ENCODE measurements at regions not wholly inside any gene's neighbourhood (a gene's known extent, or its start where the extent isn't known, plus 50 kb on each side); places are given as distances from the start of the nearest gene placed in this dataset.

GRCh38 chr6:21506126-21506525, 87.4 kb upstream of the SOX4 start:
- no peak for DNase-seq

GRCh38 chr6:21507811-21508210, 85.7 kb upstream of the SOX4 start:
- DNase-seq = no peak
- intact Hi-C loops (cut with DNase I) = no loop called here

More at GRCh38 chr6:21506126-21506525, 87.4 kb upstream of the SOX4 start:
- intact Hi-C loops (cut with DNase I) = no loop called here

- intact Hi-C loops (cut with DNase I) = no loop called here
Observed at GRCh38 chr6:21508753-21509152, 84.8 kb upstream of the SOX4 start.

GRCh38 chr6:21511891-21512550, 81.5 kb upstream of the SOX4 start:
- no peak for DNase-seq
- intact Hi-C loops (cut with DNase I) = no loop called here

More at GRCh38 chr6:21508753-21509152, 84.8 kb upstream of the SOX4 start:
- no peak for DNase-seq

- no peak for DNase-seq
- intact Hi-C loops (cut with DNase I) = no loop called here
Observed at GRCh38 chr6:21514288-21514687, 79.3 kb upstream of the SOX4 start.

- intact Hi-C loops (cut with DNase I) = no loop called here
- DNase-seq = no peak
Observed at GRCh38 chr6:21518317-21518716, 75.2 kb upstream of the SOX4 start.

GRCh38 chr6:21519642-21520041, 73.9 kb upstream of the SOX4 start:
- intact Hi-C loops (cut with DNase I) = no loop called here
- DNase-seq = no peak

GRCh38 chr6:21521276-21521675, 72.3 kb upstream of the SOX4 start:
- intact Hi-C loops (cut with DNase I) = no loop called here
- DNase-seq = no peak

GRCh38 chr6:21522143-21522747, 71.3 kb upstream of the SOX4 start:
- intact Hi-C loops (cut with DNase I) = no loop called here
- DNase-seq = no peak

GRCh38 chr6:21522797-21523456, 70.6 kb upstream of the SOX4 start:
- intact Hi-C loops (cut with DNase I) = no loop called here
- DNase-seq = peak in 4 of 10 donors; percentile 8 to 79 (median 50)

GRCh38 chr6:21523652-21524051, 69.9 kb upstream of the SOX4 start:
- peak in 2 of 10 donors; percentile 16 to 21 for DNase-seq
- intact Hi-C loops (cut with DNase I) = no loop called here

GRCh38 chr6:21524201-21524600, 69.3 kb upstream of the SOX4 start:
- intact Hi-C loops (cut with DNase I) = no loop called here
- DNase-seq = no peak

- no peak for DNase-seq
- intact Hi-C loops (cut with DNase I) = no loop called here
Observed at GRCh38 chr6:21526974-21527373, 66.6 kb upstream of the SOX4 start.

- intact Hi-C loops (cut with DNase I) = no loop called here
- DNase-seq = no peak
Observed at GRCh38 chr6:21527731-21528130, 65.8 kb upstream of the SOX4 start.

- intact Hi-C loops (cut with DNase I) = no loop called here
- DNase-seq = no peak
Observed at GRCh38 chr6:21529431-21529830, 64.1 kb upstream of the SOX4 start.

- DNase-seq = no peak
- intact Hi-C loops (cut with DNase I) = no loop called here
Observed at GRCh38 chr6:21531393-21531792, 62.2 kb upstream of the SOX4 start.

- intact Hi-C loops (cut with DNase I) = no loop called here
- no peak for DNase-seq
Observed at GRCh38 chr6:21533678-21534077, 59.9 kb upstream of the SOX4 start.

GRCh38 chr6:21536280-21536766, 57.2 kb upstream of the SOX4 start:
- DNase-seq = no peak
- intact Hi-C loops (cut with DNase I) = no loop called here

- intact Hi-C loops (cut with DNase I) = no loop called here
- no peak for DNase-seq
Observed at GRCh38 chr6:21537637-21538036, 55.9 kb upstream of the SOX4 start.

GRCh38 chr6:21538186-21538798, 55.3 kb upstream of the SOX4 start:
- DNase-seq = no peak
- intact Hi-C loops (cut with DNase I) = no loop called here

GRCh38 chr6:21539621-21540100, 53.9 kb upstream of the SOX4 start:
- intact Hi-C loops (cut with DNase I) = no loop called here
- DNase-seq = no peak
